ENCODE measurements at regions not wholly inside any gene's neighbourhood (a gene's known extent, or its start where the extent isn't known, plus 50 kb on each side); places are given as distances from the start of the nearest gene placed in this dataset.

GRCh38 chr7:13307040-13307439 is 619.6 kb downstream of the ARL4A start:
- no peak for ATAC-seq

GRCh38 chr7:13308423-13308822 is 621.0 kb downstream of the ARL4A start:
- DNase-seq (no peak), ATAC-seq (no peak)
- H3K4me3 ChIP-seq: no peak overlapping the region
- H3K36me3 ChIP-seq: no peaks in the 10 kb centered on the region
- H3K27ac ChIP-seq: no peak overlapping the region
- H3K27me3 ChIP-seq (ENCODE audit: low read depth): no peaks in the 10 kb centered on the region
- H3K4me1 ChIP-seq: no peaks in the 10 kb centered on the region
- no peak for TF ChIP-seq CTCF (IDR thresholded peaks at IDR 0.05)
- H3K9me3 ChIP-seq: no peaks in the 10 kb centered on the region
- intact Hi-C loops (cut with DNase I): no loop called here

More at GRCh38 chr7:13307040-13307439, 619.6 kb downstream of the ARL4A start:
- Histone ChIP-seq H3K4me1 (no peaks in the 10 kb centered on the region), H3K27me3 (ENCODE audit: low read depth) (no peaks in the 10 kb centered on the region), H3K9me3 (no peaks in the 10 kb centered on the region), H3K4me3 (no peak overlapping the region), H3K27ac (no peak overlapping the region), H3K36me3 (no peaks in the 10 kb centered on the region)
- intact Hi-C loops (cut with DNase I): no loop called here
- no peak for DNase-seq
- TF ChIP-seq CTCF (IDR thresholded peaks at IDR 0.05): no peak

GRCh38 chr7:13309535-13309934 is 622.1 kb downstream of the ARL4A start:
- DNase-seq (no peak), ATAC-seq (no peak)
- Histone ChIP-seq H3K9me3 (no peaks in the 10 kb centered on the region), H3K36me3 (no peaks in the 10 kb centered on the region), H3K4me3 (no peak overlapping the region), H3K27ac (no peak overlapping the region), H3K27me3 (ENCODE audit: low read depth) (no peaks in the 10 kb centered on the region), H3K4me1 (no peaks in the 10 kb centered on the region)
- no peak for TF ChIP-seq CTCF (IDR thresholded peaks at IDR 0.05)
- intact Hi-C loops (cut with DNase I): no loop called here

GRCh38 chr7:13312307-13312706 is 624.9 kb downstream of the ARL4A start:
- Histone ChIP-seq H3K4me3 (no peak overlapping the region), H3K9me3 (no peaks in the 10 kb centered on the region), H3K27ac (no peak overlapping the region), H3K4me1 (no peaks in the 10 kb centered on the region), H3K27me3 (ENCODE audit: low read depth) (no peaks in the 10 kb centered on the region), H3K36me3 (no peaks in the 10 kb centered on the region)
- no peak for DNase-seq
- intact Hi-C loops (cut with DNase I): no loop called here
- ATAC-seq: no peak
- no peak for TF ChIP-seq CTCF (IDR thresholded peaks at IDR 0.05)

- no peak for ATAC-seq
- TF ChIP-seq CTCF (IDR thresholded peaks at IDR 0.05): no peak
- no peaks in the 10 kb centered on the region for H3K9me3 ChIP-seq
Observed at GRCh38 chr7:13320333-13320732, 632.9 kb downstream of the ARL4A start.

GRCh38 chr7:13321316-13321715 is 633.9 kb downstream of the ARL4A start:
- Histone ChIP-seq H3K27ac (no peak overlapping the region), H3K4me1 (no peaks in the 10 kb centered on the region), H3K27me3 (ENCODE audit: low read depth) (no peaks in the 10 kb centered on the region), H3K9me3 (no peaks in the 10 kb centered on the region), H3K36me3 (no peaks in the 10 kb centered on the region), H3K4me3 (no peak overlapping the region)
- no peak for TF ChIP-seq CTCF (IDR thresholded peaks at IDR 0.05)
- intact Hi-C loops (cut with DNase I): no loop called here
- no peak for DNase-seq
- no peak for ATAC-seq

More at GRCh38 chr7:13320333-13320732, 632.9 kb downstream of the ARL4A start:
- H3K4me1 ChIP-seq: no peaks in the 10 kb centered on the region
- H3K36me3 ChIP-seq: no peaks in the 10 kb centered on the region
- no peaks in the 10 kb centered on the region for H3K27me3 ChIP-seq (ENCODE audit: low read depth)
- no peak for DNase-seq
- intact Hi-C loops (cut with DNase I): no loop called here
- no peak overlapping the region for H3K27ac ChIP-seq
- no peak overlapping the region for H3K4me3 ChIP-seq

Measured in lower lobe of right lung (tissue), 2 donors.